Activated CD8-positive, alpha-beta memory T cell treated with anti-CD3 and anti-CD28 coated beads, Interleukin-2, amount 10 ng/mL, durations not matched to agents 7 days and 5 days (primary cell): ENCODE measurements at regions not wholly inside any gene's neighbourhood (a gene's known extent, or its start where the extent isn't known, plus 50 kb on each side); places are given as distances from the start of the nearest gene placed in this dataset.

Experiments
- ATAC-seq: fragments of 150-1000 bp; cut with Tn5 transposase; one replicate; pipeline ENCODE4 v1.10.0; 2021; ENCODE audit warnings: moderate library complexity
- CTCF ChIA-PET: fragments of 350-600 bp; sonication (Branson Sonifier 250); formaldehyde crosslinking; loops from one replicate; lab custom pipeline; 2021; ENCODE audit warnings: antibody characterized with exemption; lab: Charles Lee
- DNase-seq: peaks from one replicate; pipeline ENCODE4 v3.0.0-alpha.2; 2020
- H3K27ac Mint-ChIP-seq: one replicate; pipeline ENCODE4 v1.8.0; 2021; ENCODE audit warnings: mild to moderate bottlenecking, mixed read lengths
- H3K27me3 Mint-ChIP-seq: one replicate; pipeline ENCODE4 v1.8.0; 2021; ENCODE audit warnings: mixed read lengths
- H3K36me3 Mint-ChIP-seq: one replicate; pipeline ENCODE4 v1.8.0; 2021; ENCODE audit warnings: mild to moderate bottlenecking, mixed read lengths
- H3K4me1 Mint-ChIP-seq: one replicate; pipeline ENCODE4 v1.8.0; 2021; ENCODE audit warnings: mixed read lengths
- H3K4me3 Mint-ChIP-seq: one replicate; pipeline ENCODE4 v1.8.0; 2021; ENCODE audit warnings: mild to moderate bottlenecking, moderate library complexity, mixed read lengths
- H3K9me3 Mint-ChIP-seq: one replicate; pipeline ENCODE4 v1.8.0; 2022; ENCODE audit warnings: low read depth, mixed read lengths

DNA sequence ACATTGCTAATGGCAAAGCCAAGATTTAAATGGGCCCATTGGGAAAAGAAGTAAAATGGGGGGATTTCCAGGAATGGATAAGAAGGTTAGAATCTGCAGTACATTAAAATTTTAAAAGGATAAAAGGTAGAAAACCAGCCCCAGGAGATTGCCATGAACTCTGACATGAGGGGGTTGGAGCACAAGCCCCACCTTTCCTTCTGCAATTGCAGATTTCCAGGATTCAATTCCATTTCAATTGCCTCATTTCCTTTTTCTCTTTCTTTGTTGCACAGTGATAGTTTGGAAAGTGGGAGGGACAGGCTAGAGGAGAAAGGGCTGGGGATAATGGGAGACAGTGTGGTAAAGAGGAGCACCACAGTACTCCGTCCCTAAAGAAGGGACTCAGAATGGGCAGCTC lies 238.5 kb upstream of the RAB4A start:
- no peak for ATAC-seq
- H3K4me1 Mint-ChIP-seq: peaks cover 48% of the 10 kb centered on the region
- no peak overlapping the region for H3K27ac Mint-ChIP-seq
- CTCF ChIA-PET: interaction anchor here (0.9 kb wide), 1 partner anchor 195 kb away, joined by 3 read pairs; no protein-coding TSS in a partner anchor
- H3K4me3 Mint-ChIP-seq: no peak overlapping the region
- H3K36me3 Mint-ChIP-seq: no peaks in the 10 kb centered on the region
- DNase-seq: no peak
- no peaks in the 10 kb centered on the region for H3K9me3 Mint-ChIP-seq
- peaks cover 21% of the 10 kb centered on the region for H3K27me3 Mint-ChIP-seq

DNA sequence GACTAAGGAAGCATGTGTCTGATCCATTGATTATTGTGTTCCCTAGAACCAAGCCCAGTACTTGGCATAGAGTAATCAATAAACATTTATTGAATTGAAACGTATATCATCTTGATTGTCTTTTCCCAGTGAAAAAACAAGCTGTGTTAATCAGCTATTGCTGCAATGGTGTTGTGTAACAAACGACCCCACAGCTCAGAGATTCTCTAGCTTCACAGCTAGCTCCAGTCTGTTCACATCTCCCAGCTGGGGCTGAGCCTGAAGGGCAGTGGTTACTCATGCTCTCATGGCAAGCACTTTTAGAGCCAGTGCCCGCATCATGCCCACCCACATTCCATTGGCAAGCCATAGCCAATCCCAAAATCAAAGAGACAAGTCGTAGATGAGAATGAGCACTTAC lies 237.4 kb upstream of the RAB4A start:
- H3K27me3 Mint-ChIP-seq: peaks cover 25% of the 10 kb centered on the region
- CTCF ChIA-PET: interaction anchor here (0.9 kb wide), 1 partner anchor 194 kb away, joined by 3 read pairs; no protein-coding TSS in a partner anchor

DNA sequence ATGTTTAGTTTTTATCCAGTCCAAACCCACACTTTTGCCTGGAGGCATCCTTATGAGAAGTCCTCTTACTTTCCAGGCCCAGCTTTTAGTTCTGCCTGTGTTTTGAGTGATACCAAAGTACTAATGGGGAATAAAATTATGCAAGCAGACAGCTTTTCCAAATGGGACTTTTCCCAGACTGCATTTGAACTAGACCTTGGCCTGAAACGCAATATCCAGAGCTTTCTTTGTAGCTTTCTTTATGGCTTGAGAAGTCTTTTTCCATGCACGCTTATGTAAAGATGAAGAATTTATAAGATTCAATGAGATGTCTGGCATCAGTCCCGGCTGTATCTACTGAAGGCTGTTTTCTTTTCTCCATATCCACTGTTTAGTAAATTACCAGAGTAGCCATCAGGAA lies 236.6 kb upstream of the RAB4A start:
- Mint-ChIP-seq H3K27me3 (peaks cover 33% of the 10 kb centered on the region), H3K36me3 (peaks cover 6% of the 10 kb centered on the region), H3K4me3 (no peak overlapping the region), H3K4me1 (peaks cover 45% of the 10 kb centered on the region), H3K9me3 (no peaks in the 10 kb centered on the region), H3K27ac (no peak overlapping the region)
- CTCF ChIA-PET: interaction anchor here (1.6 kb wide), 1 partner anchor 9 kb away, joined by 5 read pairs; no protein-coding TSS in a partner anchor
- ATAC-seq: no peak
- DNase-seq: no peak

More for the DNA sequence above, 237.4 kb upstream of the RAB4A start:
- ATAC-seq (no peak), DNase-seq (no peak)
- Mint-ChIP-seq H3K4me3 (no peak overlapping the region), H3K9me3 (no peaks in the 10 kb centered on the region), H3K27ac (no peak overlapping the region), H3K36me3 (no peaks in the 10 kb centered on the region), H3K4me1 (peaks cover 43% of the 10 kb centered on the region)

DNA sequence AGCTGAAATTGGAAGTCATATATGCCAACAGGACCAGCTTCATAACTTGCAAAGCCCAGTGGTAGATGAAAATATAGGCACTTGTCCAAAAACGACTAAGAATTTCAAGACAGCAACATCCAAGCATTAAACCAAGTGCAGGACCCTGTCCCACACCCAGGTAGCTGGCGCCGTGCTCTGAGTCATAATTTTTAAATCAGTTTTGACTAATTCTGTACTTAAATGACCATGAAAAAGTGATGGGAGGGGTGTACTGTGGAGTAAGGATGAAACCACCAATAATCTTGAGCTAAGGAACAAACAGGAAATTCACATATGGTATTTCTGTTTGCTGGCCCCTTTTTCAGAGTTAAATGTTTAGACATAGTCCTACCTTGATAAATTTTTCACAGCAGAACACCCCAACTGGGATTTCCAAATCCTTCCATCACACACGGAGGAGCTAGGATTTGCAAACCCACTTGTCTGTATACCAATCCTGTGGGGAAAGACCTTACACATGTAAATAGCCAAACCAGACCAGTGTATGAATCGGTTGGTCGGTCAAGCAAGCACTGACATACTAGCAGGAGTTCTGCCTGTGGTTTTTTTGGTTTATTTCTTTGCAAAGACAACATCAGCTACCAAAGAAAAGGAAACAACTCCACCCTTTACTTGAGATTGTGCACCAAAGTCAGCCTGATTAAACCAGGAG lies 235.7 kb upstream of the RAB4A start:
- Mint-ChIP-seq H3K4me3 (no peak overlapping the region), H3K9me3 (no peaks in the 10 kb centered on the region), H3K4me1 (peaks cover 45% of the 10 kb centered on the region), H3K27ac (peak overlapping the region; percentile 60), H3K36me3 (peaks cover 9% of the 10 kb centered on the region), H3K27me3 (peaks cover 39% of the 10 kb centered on the region)
- CTCF ChIA-PET: interaction anchor here (1.2 to 1.6 kb wide), 2 partner anchors 10 to 174 kb away, joined by 3 to 5 read pairs; no protein-coding TSS in a partner anchor
- peak; percentile 55 for DNase-seq
- ATAC-seq: peak; percentile 79

DNA sequence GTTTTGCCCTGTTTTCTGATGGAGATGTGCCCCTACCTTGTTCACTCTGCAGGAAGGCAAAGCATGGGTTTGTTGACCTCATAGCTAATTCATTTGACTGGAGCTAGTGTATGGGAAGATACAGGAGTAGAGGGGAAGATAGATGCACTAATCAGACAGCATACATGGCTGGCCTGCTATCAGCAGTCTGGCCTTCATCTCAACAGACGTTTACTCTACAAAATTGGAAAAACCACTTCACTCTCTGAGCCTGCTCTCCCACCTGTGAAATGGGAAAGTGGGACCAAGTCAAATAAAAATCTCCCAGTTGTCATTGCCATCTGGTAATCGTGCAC lies 235.2 kb upstream of the RAB4A start:
- Mint-ChIP-seq H3K4me3 (no peak overlapping the region), H3K4me1 (peaks cover 45% of the 10 kb centered on the region), H3K27ac (peak overlapping the region; percentile 60), H3K36me3 (peaks cover 9% of the 10 kb centered on the region), H3K9me3 (peaks cover 4% of the 10 kb centered on the region), H3K27me3 (peaks cover 41% of the 10 kb centered on the region)
- ATAC-seq: no peak
- no peak for DNase-seq
- CTCF ChIA-PET: interaction anchor here (1.2 to 1.6 kb wide), 2 partner anchors 11 to 173 kb away, joined by 3 to 5 read pairs; no protein-coding TSS in a partner anchor

DNA sequence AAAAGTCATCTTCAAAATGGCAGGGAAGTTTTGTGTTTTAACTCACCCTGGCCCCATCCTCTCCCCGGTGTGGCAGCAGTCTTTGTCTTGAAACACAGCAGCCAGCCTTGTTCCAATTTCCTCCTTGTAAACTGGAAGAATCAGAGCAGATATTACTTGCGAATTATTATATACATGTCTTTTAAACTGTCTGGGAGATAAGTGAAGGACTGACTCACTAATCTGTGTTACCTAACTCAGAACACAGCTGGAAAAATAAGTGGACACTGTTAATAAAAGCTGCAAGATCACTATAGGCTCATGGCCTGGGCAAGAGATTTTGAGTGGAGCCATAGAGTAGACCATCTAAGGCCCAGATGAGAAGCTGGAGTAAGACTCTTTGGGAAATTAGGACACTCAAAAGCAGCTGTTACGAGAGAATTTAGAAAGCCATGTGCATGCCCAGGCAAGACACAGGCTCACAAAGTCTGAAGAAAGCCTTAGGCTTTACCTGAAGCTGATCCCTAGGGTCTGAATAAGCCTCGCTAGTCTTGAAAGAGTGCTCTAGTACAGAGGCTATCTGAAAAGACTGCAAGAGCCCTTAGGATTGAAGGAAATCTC lies 233.0 kb upstream of the RAB4A start:
- Mint-ChIP-seq H3K27me3 (peaks cover 51% of the 10 kb centered on the region), H3K4me1 (peaks cover 37% of the 10 kb centered on the region), H3K27ac (no peak overlapping the region), H3K36me3 (peaks cover 9% of the 10 kb centered on the region), H3K9me3 (peaks cover 4% of the 10 kb centered on the region), H3K4me3 (no peak overlapping the region)
- CTCF ChIA-PET: no interaction called here
- ATAC-seq (no peak), DNase-seq (no peak)

DNA sequence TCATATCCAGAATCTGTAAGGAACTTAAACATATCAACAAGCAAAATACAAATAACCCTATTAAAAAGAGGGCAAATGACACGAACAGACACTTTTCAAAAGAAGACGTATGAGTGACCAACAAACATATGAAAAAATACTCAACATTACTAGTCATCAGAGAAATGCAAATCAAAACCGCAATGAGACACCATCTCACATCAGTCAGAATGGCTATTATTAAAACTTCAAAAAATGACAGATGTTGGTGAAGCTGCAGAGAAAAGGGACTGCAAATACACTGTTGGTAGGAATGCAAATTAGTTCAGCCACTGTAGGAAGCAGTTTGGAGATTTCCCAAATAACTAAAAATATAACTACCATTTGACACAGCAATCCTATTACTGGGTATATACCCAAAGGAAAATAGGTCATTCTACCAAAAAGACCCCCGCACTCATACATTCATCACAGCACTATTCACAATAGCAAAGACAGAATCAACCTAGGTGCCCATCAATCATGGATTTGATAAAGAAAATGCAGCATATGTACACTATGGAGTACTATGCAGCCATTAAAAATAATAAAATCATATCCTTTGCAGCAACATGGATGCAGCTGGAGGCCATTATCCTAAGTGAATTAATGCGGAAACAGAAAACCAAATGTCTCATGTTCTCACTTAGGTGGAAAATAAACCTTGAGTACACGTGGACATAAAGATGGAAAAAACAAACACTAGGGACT lies 230.1 kb upstream of the RAB4A start:
- peaks cover 14% of the 10 kb centered on the region for H3K4me1 Mint-ChIP-seq
- ATAC-seq (no peak), DNase-seq (no peak)
- no peak overlapping the region for H3K27ac Mint-ChIP-seq
- CTCF ChIA-PET: no interaction called here
- H3K36me3 Mint-ChIP-seq: peaks cover 9% of the 10 kb centered on the region
- H3K9me3 Mint-ChIP-seq: peaks cover 4% of the 10 kb centered on the region
- no peak overlapping the region for H3K4me3 Mint-ChIP-seq
- peaks cover 57% of the 10 kb centered on the region for H3K27me3 Mint-ChIP-seq

DNA sequence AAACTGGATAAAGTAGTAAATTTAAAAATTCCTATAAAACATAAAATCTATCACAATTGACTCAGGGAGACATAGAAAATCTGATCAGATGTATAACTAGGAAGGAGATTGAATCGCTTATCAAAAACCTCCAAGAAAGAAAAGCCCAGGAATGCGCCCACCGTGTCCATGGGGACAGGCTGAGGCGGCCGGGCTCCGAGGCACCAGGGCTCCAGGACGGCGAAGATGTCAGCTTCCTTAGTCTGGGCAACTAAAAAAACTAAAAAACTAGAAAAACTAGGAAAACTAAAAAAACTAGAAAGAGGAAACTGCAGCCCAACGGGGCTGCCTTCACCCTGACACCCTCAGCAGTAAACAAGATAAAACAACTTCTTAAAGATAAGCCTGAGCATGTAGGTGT lies 229.0 kb upstream of the RAB4A start:
- H3K4me1 Mint-ChIP-seq: peaks cover 3% of the 10 kb centered on the region
- H3K27ac Mint-ChIP-seq: no peak overlapping the region
- peaks cover 52% of the 10 kb centered on the region for H3K27me3 Mint-ChIP-seq
- peaks cover 9% of the 10 kb centered on the region for H3K36me3 Mint-ChIP-seq
- no peak overlapping the region for H3K4me3 Mint-ChIP-seq
- CTCF ChIA-PET: no interaction called here
- ATAC-seq: no peak
- peaks cover 4% of the 10 kb centered on the region for H3K9me3 Mint-ChIP-seq
- DNase-seq: no peak

DNA sequence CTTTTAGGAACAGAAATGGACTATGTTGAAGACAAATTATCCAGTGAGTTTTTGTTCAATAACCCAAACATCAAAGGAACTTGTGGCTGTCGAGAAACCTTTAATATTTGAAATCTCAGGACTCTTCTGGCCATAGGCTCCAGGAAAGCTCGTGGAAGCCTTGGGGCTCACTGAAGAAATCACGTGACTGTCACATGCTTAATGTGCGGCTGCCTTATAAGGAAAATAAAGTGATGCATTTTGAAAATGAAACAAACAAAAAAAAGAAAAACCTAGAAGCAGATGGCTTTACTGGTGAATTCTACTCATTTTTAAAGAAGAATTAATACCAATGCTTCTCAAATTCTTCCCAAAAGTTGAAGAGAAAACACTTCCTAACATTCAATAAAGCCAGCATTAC lies 228.4 kb upstream of the RAB4A start:
- DNase-seq (no peak), ATAC-seq (no peak)
- peaks cover 51% of the 10 kb centered on the region for H3K27me3 Mint-ChIP-seq
- peaks cover 9% of the 10 kb centered on the region for H3K36me3 Mint-ChIP-seq
- no peak overlapping the region for H3K4me3 Mint-ChIP-seq
- H3K4me1 Mint-ChIP-seq: peaks cover 3% of the 10 kb centered on the region
- H3K9me3 Mint-ChIP-seq: peaks cover 4% of the 10 kb centered on the region
- CTCF ChIA-PET: no interaction called here
- H3K27ac Mint-ChIP-seq: no peak overlapping the region

DNA sequence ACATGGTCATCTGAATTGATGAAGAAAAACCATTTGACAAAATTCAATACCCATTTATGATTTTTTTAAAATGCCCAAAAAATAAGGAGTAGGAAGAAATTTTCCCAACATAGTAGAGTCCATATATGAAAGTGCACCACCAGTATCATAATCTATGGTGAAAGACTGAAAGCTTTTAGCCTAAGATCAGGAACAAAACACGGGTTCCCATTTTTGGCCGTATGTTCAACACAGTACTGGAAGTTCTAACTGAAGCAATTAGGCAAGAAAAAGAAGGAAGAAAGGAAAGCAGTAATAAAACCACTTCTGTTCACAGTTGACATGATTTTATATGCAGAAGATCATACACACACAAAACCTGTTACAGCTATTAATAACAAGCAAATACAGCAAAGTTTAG lies 227.8 kb upstream of the RAB4A start:
- Mint-ChIP-seq H3K27ac (no peak overlapping the region), H3K27me3 (peaks cover 51% of the 10 kb centered on the region), H3K4me3 (no peak overlapping the region), H3K36me3 (peaks cover 9% of the 10 kb centered on the region), H3K9me3 (peaks cover 4% of the 10 kb centered on the region), H3K4me1 (peaks cover 3% of the 10 kb centered on the region)
- CTCF ChIA-PET: no interaction called here
- ATAC-seq (no peak), DNase-seq (no peak)

DNA sequence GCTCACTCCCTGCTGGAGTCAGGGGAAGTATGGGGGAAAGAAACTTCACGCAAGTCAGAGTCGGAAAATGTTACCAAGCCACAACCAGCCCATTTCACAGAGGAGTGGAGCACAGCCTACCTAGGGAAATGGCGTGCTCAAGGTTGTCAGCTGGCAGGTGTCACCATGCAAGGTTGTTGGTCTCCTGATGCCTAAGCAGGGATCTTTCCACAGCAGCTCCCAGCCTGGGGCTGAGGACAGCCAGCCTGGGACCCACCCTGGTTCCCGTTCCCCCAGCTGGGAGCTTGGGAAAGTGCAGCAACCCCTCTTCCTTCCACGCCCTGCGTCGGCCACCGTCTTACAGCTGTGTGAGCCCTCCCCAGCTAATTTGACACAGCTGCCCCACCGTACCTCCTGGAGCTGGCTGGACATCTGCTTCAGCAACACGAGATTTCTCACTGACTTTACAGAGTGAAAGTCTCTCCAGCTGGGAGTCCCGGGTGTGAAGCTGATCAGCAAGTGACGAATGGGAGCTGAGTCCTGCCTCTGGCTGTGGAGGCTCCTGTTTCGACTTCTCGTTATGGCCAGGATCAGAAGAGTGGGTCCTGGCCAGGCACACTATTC lies 224.6 kb upstream of the RAB4A start:
- DNase-seq (no peak), ATAC-seq (no peak)
- H3K4me1 Mint-ChIP-seq: peaks cover 3% of the 10 kb centered on the region
- H3K4me3 Mint-ChIP-seq: no peak overlapping the region
- H3K36me3 Mint-ChIP-seq: no peaks in the 10 kb centered on the region
- H3K27ac Mint-ChIP-seq: no peak overlapping the region
- CTCF ChIA-PET: no interaction called here
- peaks cover 30% of the 10 kb centered on the region for H3K27me3 Mint-ChIP-seq
- H3K9me3 Mint-ChIP-seq: no peaks in the 10 kb centered on the region

DNA sequence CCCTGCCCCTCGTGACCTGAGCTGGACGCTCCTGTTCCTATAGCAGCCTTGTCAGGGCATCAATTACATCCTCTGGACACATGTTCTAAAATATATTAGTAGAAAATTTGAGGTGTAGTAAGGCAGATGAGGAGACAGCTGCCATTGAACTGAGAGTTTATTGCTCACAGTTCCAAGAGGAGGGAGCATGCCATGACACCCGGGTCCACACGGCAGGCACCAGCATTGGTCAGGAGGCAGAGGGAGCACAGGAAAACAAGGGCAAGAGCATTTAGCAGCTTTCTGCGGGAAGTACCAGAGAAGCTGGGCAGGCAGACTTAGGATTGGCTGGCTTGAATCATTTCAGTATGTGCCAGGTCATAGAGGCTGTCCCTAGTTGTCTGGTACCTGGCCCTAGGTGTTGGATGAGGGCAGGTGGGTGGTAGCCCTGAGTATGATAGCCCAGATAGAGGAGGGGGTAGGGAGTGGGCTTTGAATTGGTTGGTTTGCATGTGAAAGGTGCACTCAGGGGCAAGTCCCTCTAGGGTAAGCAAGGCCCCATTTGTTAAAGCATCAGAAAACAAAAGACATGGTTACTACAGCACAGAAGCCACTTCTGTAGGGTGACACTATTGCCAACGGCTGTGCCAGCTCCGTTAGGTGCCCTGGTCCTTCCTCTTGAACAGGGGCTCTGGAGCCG lies 223.6 kb upstream of the RAB4A start:
- Mint-ChIP-seq H3K27me3 (peaks cover 27% of the 10 kb centered on the region), H3K9me3 (no peaks in the 10 kb centered on the region), H3K4me1 (peaks cover 3% of the 10 kb centered on the region), H3K27ac (no peak overlapping the region), H3K4me3 (no peak overlapping the region), H3K36me3 (no peaks in the 10 kb centered on the region)
- DNase-seq (no peak), ATAC-seq (no peak)
- CTCF ChIA-PET: interaction anchor here (1.5 kb wide), 1 partner anchor 180 kb away, joined by 3 read pairs; no protein-coding TSS in a partner anchor
